ENCODE measurements at regions not wholly inside any gene's neighbourhood (a gene's known extent, or its start where the extent isn't known, plus 50 kb on each side); places are given as distances from the start of the nearest gene placed in this dataset.

DNA sequence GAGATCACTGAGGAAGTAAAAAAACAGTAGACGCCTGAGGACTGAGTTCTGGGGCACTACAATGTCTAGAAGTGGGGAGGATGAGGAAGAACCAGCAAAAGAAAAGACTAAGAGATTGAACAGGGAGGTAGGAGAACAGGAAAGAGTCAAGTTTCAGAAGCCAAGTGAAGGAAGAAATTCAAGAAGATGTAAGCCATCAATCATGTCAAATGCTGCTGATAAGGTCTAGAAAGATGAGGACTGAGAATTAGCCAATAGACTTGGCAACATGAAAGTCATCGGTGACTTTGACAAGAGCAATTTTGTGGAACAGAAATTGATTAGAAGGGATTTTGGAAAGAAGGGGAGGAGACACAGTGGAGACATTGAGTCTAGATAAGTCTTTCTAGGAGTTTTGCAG, 54.8 kb upstream of the CRY1 start (continued):
- TF ChIP-seq, protein P1, sequence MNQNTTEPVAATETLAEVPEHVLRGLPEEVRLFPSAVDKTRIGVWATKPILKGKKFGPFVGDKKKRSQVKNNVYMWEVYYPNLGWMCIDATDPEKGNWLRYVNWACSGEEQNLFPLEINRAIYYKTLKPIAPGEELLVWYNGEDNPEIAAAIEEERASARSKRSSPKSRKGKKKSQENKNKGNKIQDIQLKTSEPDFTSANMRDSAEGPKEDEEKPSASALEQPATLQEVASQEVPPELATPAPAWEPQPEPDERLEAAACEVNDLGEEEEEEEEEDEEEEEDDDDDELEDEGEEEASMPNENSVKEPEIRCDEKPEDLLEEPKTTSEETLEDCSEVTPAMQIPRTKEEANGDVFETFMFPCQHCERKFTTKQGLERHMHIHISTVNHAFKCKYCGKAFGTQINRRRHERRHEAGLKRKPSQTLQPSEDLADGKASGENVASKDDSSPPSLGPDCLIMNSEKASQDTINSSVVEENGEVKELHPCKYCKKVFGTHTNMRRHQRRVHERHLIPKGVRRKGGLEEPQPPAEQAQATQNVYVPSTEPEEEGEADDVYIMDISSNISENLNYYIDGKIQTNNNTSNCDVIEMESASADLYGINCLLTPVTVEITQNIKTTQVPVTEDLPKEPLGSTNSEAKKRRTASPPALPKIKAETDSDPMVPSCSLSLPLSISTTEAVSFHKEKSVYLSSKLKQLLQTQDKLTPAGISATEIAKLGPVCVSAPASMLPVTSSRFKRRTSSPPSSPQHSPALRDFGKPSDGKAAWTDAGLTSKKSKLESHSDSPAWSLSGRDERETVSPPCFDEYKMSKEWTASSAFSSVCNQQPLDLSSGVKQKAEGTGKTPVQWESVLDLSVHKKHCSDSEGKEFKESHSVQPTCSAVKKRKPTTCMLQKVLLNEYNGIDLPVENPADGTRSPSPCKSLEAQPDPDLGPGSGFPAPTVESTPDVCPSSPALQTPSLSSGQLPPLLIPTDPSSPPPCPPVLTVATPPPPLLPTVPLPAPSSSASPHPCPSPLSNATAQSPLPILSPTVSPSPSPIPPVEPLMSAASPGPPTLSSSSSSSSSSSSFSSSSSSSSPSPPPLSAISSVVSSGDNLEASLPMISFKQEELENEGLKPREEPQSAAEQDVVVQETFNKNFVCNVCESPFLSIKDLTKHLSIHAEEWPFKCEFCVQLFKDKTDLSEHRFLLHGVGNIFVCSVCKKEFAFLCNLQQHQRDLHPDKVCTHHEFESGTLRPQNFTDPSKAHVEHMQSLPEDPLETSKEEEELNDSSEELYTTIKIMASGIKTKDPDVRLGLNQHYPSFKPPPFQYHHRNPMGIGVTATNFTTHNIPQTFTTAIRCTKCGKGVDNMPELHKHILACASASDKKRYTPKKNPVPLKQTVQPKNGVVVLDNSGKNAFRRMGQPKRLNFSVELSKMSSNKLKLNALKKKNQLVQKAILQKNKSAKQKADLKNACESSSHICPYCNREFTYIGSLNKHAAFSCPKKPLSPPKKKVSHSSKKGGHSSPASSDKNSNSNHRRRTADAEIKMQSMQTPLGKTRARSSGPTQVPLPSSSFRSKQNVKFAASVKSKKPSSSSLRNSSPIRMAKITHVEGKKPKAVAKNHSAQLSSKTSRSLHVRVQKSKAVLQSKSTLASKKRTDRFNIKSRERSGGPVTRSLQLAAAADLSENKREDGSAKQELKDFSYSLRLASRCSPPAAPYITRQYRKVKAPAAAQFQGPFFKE (tag by site-specific recombination; IDR thresholded peaks at IDR 0.05; ENCODE audit: borderline replicate concordance): no peak
- TF ChIP-seq MEIS1 (CRISPR knock-in tag; IDR thresholded peaks at IDR 0.05; ENCODE audit: borderline replicate concordance) (no peak), ZNF350 (tag by site-specific recombination; IDR thresholded peaks at IDR 0.05) (no peak), ZNF292 (tag by site-specific recombination; IDR thresholded peaks at IDR 0.05; ENCODE audit: borderline replicate concordance, low read depth) (no peak)

DNA sequence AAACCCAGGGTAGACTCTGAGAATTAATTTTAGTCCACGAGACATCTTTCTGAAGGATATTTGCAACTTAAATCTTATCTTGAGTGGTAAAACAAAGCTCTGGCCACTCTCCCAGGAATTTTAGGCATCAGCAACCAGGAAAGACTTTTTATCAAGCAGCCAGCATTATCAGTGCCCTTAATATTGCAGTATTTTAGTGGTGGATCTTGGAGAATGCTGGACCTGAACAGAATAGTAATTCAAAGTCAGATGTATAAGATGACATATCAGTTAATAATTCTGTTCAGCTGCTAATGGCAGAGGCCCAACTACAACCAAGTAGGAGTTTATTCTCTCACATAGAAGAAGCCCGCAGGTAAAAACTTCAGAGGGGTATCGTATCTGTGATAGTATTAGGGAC, 59.0 kb upstream of the CRY1 start:
- no peak for TF ChIP-seq ZIC2 (tag by site-specific recombination; IDR thresholded peaks at IDR 0.05)
- TF ChIP-seq SCRT1 (tag by site-specific recombination; IDR thresholded peaks at IDR 0.05; ENCODE audit: borderline replicate concordance): no peak
- TF ChIP-seq ZFHX2 (tag by site-specific recombination; conservative IDR thresholded peaks at IDR 0.05): no peak
- no peak for TF ChIP-seq KLF16 (tag by site-specific recombination; IDR thresholded peaks at IDR 0.05)
- TF ChIP-seq ZNF416 (tag by site-specific recombination; IDR thresholded peaks at IDR 0.05): no peak
- TF ChIP-seq SETDB1 (IDR thresholded peaks at IDR 0.05; ENCODE audit: insufficient read length, low read length): no peak
- TF ChIP-seq KLF10 (tag by site-specific recombination; IDR thresholded peaks at IDR 0.05): no peak
- no peak for TF ChIP-seq ZNF776 (tag by site-specific recombination; IDR thresholded peaks at IDR 0.05; ENCODE audit: borderline replicate concordance)
- TF ChIP-seq HOXD13 (CRISPR knock-in tag; IDR thresholded peaks at IDR 0.05; ENCODE audit: borderline replicate concordance): no peak
- TF ChIP-seq ZNF175 (tag by site-specific recombination; IDR thresholded peaks at IDR 0.05): no peak
- ChIA-PET POLR2A (no interaction called here), CTCF (no interaction called here)
- H3K4me1 ChIP-seq (ENCODE audit: control insufficient read depth, insufficient read depth, low read length): no peaks in the 10 kb centered on the region
- H3K27ac ChIP-seq (ENCODE audit: extremely low read depth, low read depth, low read length): no peak overlapping the region
- H3K36me3 ChIP-seq (ENCODE audit: control insufficient read depth in 2 of 2, insufficient read depth in 1 of 2, low read length in 2 of 2): no peaks in the 10 kb centered on the region
- no peaks in the 10 kb centered on the region for H3K9me3 ChIP-seq (ENCODE audit: control insufficient read depth, insufficient read depth, low read depth, low read length)
- H3K4me3 ChIP-seq (ENCODE audit: low read depth, low read length): no peak overlapping the region

DNA sequence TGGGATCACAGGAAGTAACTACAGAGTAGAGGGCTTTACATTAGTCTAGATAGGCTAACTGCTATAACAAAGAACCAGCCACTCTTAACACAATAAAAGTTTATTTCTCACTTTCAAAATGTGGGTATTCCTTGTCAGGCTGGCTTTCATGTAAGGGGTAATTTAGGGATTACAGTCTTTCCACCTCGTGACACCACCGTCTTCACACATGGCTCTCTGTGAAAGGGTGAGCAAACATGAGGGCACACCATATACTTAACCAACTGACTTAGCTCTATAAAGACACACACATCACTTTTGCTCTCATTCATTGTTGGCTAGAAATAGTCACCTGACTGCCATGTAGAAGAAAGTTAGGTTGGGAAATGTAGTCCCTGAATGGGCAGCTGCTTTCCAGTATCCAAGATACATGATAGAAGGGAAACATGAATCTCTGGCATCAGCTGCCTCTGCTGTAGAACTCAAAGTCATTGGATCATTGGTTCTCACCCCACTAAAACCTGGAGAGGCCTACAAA, 66.1 kb upstream of the CRY1 start:
- POLR2A ChIA-PET: no interaction called here
- H3K36me3 ChIP-seq (ENCODE audit: control insufficient read depth in 2 of 2, insufficient read depth in 1 of 2, low read length in 2 of 2): no peaks in the 10 kb centered on the region
- H3K4me3 ChIP-seq (ENCODE audit: low read depth, low read length): no peak overlapping the region
- H3K9me3 ChIP-seq (ENCODE audit: control insufficient read depth, insufficient read depth, low read depth, low read length): no peaks in the 10 kb centered on the region
- H3K27ac ChIP-seq (ENCODE audit: extremely low read depth, low read depth, low read length): no peak overlapping the region
- no peaks in the 10 kb centered on the region for H3K4me1 ChIP-seq (ENCODE audit: control insufficient read depth, insufficient read depth, low read length)
- CTCF ChIA-PET: interaction anchor here (0.6 kb wide), 3 partner anchors 29 to 1490 kb away, joined by 3 read pairs; no protein-coding TSS in a partner anchor
- no peak for TF ChIP-seq ZBTB48 (tag by site-specific recombination; IDR thresholded peaks at IDR 0.05)
- no peak for TF ChIP-seq ZNF138 (tag by site-specific recombination; IDR thresholded peaks at IDR 0.05; ENCODE audit: borderline replicate concordance)
- TF ChIP-seq ZNF274 (IDR thresholded peaks at IDR 0.05; ENCODE audit: low read length): no peak
- TF ChIP-seq ZNF274 (tag by site-specific recombination; IDR thresholded peaks at IDR 0.05; ENCODE audit: borderline replicate concordance): no peak
- TF ChIP-seq ZNF600 (tag by site-specific recombination; IDR thresholded peaks at IDR 0.05): no peak
- TF ChIP-seq ZNF214 (tag by site-specific recombination; IDR thresholded peaks at IDR 0.05; ENCODE audit: borderline replicate concordance): no peak
- TF ChIP-seq BCL11A (tag by site-specific recombination; IDR thresholded peaks at IDR 0.05; ENCODE audit: low read depth): no peak
- no peak for TF ChIP-seq SCRT1 (tag by site-specific recombination; IDR thresholded peaks at IDR 0.05; ENCODE audit: borderline replicate concordance)
